Stomach (tissue), 4 donors: ENCODE measurements at regions not wholly inside any gene's neighbourhood (a gene's known extent, or its start where the extent isn't known, plus 50 kb on each side); places are given as distances from the start of the nearest gene placed in this dataset.

Source experiments
- CTCF ChIP-seq, 7 experiments: fragments of 450-650 bp in 4 of 7; fragments of 200-600 bp in 3 of 7; sonication (generic) in 3 of 7; IDR thresholded peaks; one replicate each; pipeline ENCODE4 v1.5.1; 2016 to 2019; ENCODE audit warnings: antibody characterized with exemption in 7 of 7, control low read depth in 2 of 7, mild to moderate bottlenecking in 1 of 7
- EP300 ChIP-seq: sonication (generic); formaldehyde crosslinking; IDR thresholded peaks from one replicate; pipeline ENCODE4 v1.6.1; 2017; ENCODE audit warnings: antibody characterized with exemption
- POLR2A ChIP-seq, 4 donors: fragments of 450-650 bp; IDR thresholded peaks; one replicate each; pipeline ENCODE4 v1.6.1; 2016; ENCODE audit warnings: antibody characterized with exemption in 4 of 4, control low read depth in 2 of 4, mild to moderate bottlenecking in 1 of 4, moderate library complexity in 1 of 4
- POLR2AphosphoS5 ChIP-seq, 3 donors: sonication (generic); formaldehyde crosslinking; IDR thresholded peaks; one replicate each; pipeline ENCODE4 v1.6.1; 2016; ENCODE audit warnings: antibody characterized with exemption in 3 of 3

- TF ChIP-seq CTCF (IDR thresholded peaks at IDR 0.05) (no peak), EP300 (no peak), POLR2A (IDR thresholded peaks at IDR 0.05) (no peak), POLR2AphosphoS5 (IDR thresholded peaks at IDR 0.05) (no peak)
Observed at GRCh38 chr12:42823679-42824078, 234.1 kb upstream of the PRICKLE1 start.
